Central memory CD8-positive, alpha-beta T cell (primary cell): ENCODE measurements at regions not wholly inside any gene's neighbourhood (a gene's known extent, or its start where the extent isn't known, plus 50 kb on each side); places are given as distances from the start of the nearest gene placed in this dataset.
"Not testable (repeated sequence)": the region's sequence is repeated elsewhere in the genome, so short reads cannot be mapped to it uniquely, and the experiment has no call there.

ENCODE experiments used
- ATAC-seq: fragments of 150-1000 bp; cut with Tn5 transposase; replicated peaks from 2 replicates; pipeline ENCODE4 v1.10.0; 2022; ENCODE audit warnings: mild to moderate bottlenecking, moderate FRiP score, moderate number of reproducible peaks; ENCODE audit not compliant: poor library complexity, severe bottlenecking; ENCODE audit errors: extremely low read depth
- DNase-seq, 2 donors: peaks; one replicate each; pipeline ENCODE4 v3.0.0; 2021; ENCODE audit warnings: low spot score in 2 of 2
- H3K27ac Mint-ChIP-seq: one replicate; pipeline ENCODE4 v1.8.0; 2022; ENCODE audit warnings: low read depth, mild to moderate bottlenecking, moderate library complexity, mixed read lengths
- H3K27me3 Mint-ChIP-seq: one replicate; pipeline ENCODE4 v1.8.0; 2022; ENCODE audit warnings: mixed read lengths
- H3K36me3 Mint-ChIP-seq: one replicate; pipeline ENCODE4 v1.8.0; 2022; ENCODE audit warnings: mild to moderate bottlenecking, moderate library complexity, mixed read lengths; ENCODE audit not compliant: insufficient read depth
- H3K4me1 Mint-ChIP-seq: one replicate; pipeline ENCODE4 v1.8.0; 2022; ENCODE audit warnings: mixed read lengths
- H3K4me3 Mint-ChIP-seq: one replicate; pipeline ENCODE4 v1.8.0; 2022; ENCODE audit warnings: mild to moderate bottlenecking, moderate library complexity, mixed read lengths
- H3K9me3 Mint-ChIP-seq: one replicate; pipeline ENCODE4 v1.8.0; 2022; ENCODE audit warnings: mixed read lengths

DNA sequence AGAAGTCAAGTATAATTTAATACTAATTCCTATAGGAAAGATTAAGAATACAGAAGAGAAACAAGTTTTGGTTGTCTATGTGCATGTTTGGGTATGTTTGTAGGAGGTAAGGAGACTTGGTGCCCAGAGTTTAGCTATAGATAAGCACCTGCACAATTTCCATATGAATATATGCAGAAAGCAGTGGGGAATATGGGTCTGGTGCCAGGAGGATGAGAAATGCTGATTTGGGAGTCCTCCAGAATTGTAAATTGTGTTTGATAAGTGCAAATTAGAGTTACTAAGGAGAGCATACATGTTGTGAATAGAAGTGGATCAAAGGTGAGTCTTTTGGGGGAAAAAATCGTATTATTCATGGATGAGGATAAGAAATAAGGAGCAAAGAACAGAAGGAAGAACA is 653.1 kb downstream of the EFNA5 start:
- H3K4me3 Mint-ChIP-seq, result no peak overlapping the region
- no peaks in the 10 kb centered on the region for H3K4me1 Mint-ChIP-seq
- H3K27ac Mint-ChIP-seq, result no peak overlapping the region
- no peak for ATAC-seq
- DNase-seq, result no peak
- no peaks in the 10 kb centered on the region for H3K9me3 Mint-ChIP-seq
- H3K36me3 Mint-ChIP-seq, result no peaks in the 10 kb centered on the region
- peaks cover 45% of the 10 kb centered on the region for H3K27me3 Mint-ChIP-seq

DNA sequence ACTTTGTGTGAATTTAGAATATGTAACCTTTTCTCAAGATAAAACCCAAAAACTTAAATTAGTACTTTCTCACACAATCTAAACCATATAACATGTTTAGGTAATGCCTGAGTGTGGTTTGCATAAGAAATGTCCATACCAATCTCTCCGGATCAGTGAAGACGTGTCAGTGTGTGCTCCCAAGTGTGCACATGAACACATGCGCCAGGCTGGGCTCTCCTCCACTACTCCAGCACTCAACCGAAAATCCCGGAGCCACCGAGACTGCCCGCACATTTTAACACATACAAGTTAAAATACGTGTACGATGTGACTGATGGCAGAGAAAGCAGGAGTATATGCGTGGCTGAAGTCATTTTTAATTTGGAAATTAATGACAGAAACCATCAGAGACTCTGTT is 658.4 kb downstream of the EFNA5 start:
- Mint-ChIP-seq H3K27me3 (peaks cover 28% of the 10 kb centered on the region), H3K36me3 (no peaks in the 10 kb centered on the region), H3K27ac (no peak overlapping the region), H3K4me3 (no peak overlapping the region), H3K9me3 (no peaks in the 10 kb centered on the region), H3K4me1 (no peaks in the 10 kb centered on the region)
- ATAC-seq, result no peak
- DNase-seq, result no peak

GRCh38 chr5:107011605-107012004 is 659.1 kb downstream of the EFNA5 start:
- DNase-seq (no peak), ATAC-seq (no peak)
- no peak overlapping the region for H3K27ac Mint-ChIP-seq
- H3K36me3 Mint-ChIP-seq, result no peaks in the 10 kb centered on the region
- H3K27me3 Mint-ChIP-seq, result peaks cover 23% of the 10 kb centered on the region
- no peak overlapping the region for H3K4me3 Mint-ChIP-seq
- no peaks in the 10 kb centered on the region for H3K4me1 Mint-ChIP-seq
- no peaks in the 10 kb centered on the region for H3K9me3 Mint-ChIP-seq

DNA sequence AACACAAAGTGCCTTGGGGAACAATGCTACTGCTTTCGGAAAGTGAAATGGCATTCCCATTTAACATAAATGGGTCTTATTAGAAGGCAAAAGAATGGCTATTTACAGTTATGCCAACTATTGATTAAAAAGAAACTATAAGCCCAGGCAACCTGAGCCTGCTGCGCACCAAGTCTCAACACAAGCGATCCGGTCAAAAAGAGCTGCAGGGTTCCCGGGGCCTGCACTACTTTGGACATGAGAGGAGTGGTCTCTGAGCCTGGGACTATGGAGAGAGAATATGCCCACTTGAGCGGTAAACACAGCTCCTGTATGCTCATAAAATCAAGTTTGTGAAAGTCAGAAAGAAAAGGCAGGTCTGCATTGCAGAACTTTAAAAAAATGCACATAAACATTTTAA is 660.7 kb downstream of the EFNA5 start:
- no peaks in the 10 kb centered on the region for H3K36me3 Mint-ChIP-seq
- no peak for DNase-seq
- H3K4me3 Mint-ChIP-seq, result no peak overlapping the region
- H3K4me1 Mint-ChIP-seq, result no peaks in the 10 kb centered on the region
- no peak for ATAC-seq
- no peaks in the 10 kb centered on the region for H3K9me3 Mint-ChIP-seq
- H3K27ac Mint-ChIP-seq, result no peak overlapping the region
- H3K27me3 Mint-ChIP-seq, result peaks cover 17% of the 10 kb centered on the region

- DNase-seq (no peak), ATAC-seq (no peak)
- no peak overlapping the region for H3K27ac Mint-ChIP-seq
- no peaks in the 10 kb centered on the region for H3K9me3 Mint-ChIP-seq
- H3K4me1 Mint-ChIP-seq, result no peaks in the 10 kb centered on the region
- peaks cover 24% of the 10 kb centered on the region for H3K27me3 Mint-ChIP-seq
- no peaks in the 10 kb centered on the region for H3K36me3 Mint-ChIP-seq
- no peak overlapping the region for H3K4me3 Mint-ChIP-seq
Measured at GRCh38 chr5:107005653-107006052, 665.1 kb downstream of the EFNA5 start.

DNA sequence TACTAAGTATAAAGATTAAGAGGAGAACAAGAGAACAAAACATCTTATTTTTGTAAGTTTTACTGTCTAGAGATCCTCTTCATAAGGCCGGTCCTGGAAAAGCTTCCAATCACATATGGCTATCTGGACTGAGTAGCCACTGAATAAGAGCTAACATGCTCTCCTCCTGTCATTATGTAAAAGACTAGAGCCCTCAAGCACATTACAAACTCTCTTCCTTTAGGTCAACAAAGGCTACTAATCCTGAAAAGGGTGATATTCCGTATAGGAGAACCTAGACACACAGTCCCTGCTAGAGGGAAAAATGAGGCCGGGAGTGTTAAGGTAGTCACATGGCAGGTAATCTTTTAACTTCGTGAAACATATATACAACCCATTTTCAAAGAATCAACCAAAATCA is 665.6 kb downstream of the EFNA5 start:
- Mint-ChIP-seq H3K36me3 (no peaks in the 10 kb centered on the region), H3K4me3 (no peak overlapping the region), H3K27ac (no peak overlapping the region), H3K27me3 (peaks cover 24% of the 10 kb centered on the region), H3K4me1 (no peaks in the 10 kb centered on the region), H3K9me3 (no peaks in the 10 kb centered on the region)
- DNase-seq (no peak), ATAC-seq (no peak)

DNA sequence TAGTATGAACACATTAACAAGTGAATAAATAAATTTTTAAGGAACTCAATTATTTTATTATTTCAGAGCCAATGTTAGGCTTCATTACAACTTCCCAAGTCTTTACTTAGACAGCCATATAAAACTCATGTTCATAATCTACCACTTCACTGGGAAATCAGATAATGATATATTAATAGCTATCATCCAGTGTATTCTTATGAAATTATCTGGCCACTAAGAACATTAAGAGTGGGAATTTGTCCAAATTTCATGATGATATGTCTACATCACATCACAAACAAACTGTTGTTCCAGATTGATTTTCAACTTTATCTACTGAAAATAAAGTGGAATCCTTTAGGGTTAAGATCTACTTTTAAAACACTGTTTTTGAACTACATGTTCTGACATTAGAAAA is 668.6 kb downstream of the EFNA5 start:
- Mint-ChIP-seq H3K27me3 (peaks cover 49% of the 10 kb centered on the region), H3K4me3 (no peak overlapping the region), H3K36me3 (no peaks in the 10 kb centered on the region), H3K9me3 (peaks cover 5% of the 10 kb centered on the region), H3K27ac (no peak overlapping the region), H3K4me1 (no peaks in the 10 kb centered on the region)
- ATAC-seq (no peak), DNase-seq (no peak)

DNA sequence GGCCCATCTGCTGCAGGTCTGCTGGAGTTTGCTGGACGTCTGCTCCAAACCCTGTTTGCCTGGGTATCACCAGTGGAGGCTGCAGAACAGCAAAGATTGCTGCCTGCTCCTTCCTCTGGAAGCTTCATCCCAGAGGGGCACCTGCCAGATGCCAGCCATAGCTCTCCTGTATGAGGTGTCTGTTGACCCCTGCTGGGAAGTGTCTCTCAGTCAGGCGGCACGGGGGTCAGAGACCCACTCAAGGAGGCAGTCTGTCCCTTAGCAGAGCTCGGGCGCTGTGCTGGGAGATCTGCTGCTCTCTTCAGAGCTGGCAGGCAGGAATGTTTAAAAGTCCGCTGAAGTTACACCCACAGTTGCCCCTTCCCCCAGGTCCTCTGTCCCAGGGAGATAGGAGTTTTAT is 671.2 kb downstream of the EFNA5 start:
- not testable (repeated sequence) for H3K4me3 Mint-ChIP-seq, ATAC-seq, DNase-seq, H3K4me1 Mint-ChIP-seq, H3K27ac Mint-ChIP-seq, H3K36me3 Mint-ChIP-seq, H3K9me3 Mint-ChIP-seq
- H3K27me3 Mint-ChIP-seq, result peaks cover 57% of the 10 kb centered on the region

GRCh38 chr5:106986006-106986405 is 684.7 kb downstream of the EFNA5 start:
- no peaks in the 10 kb centered on the region for H3K9me3 Mint-ChIP-seq
- no peak for ATAC-seq
- H3K36me3 Mint-ChIP-seq, result no peaks in the 10 kb centered on the region
- no peak for DNase-seq
- H3K4me3 Mint-ChIP-seq, result no peak overlapping the region
- H3K27me3 Mint-ChIP-seq, result peaks cover 16% of the 10 kb centered on the region
- no peaks in the 10 kb centered on the region for H3K4me1 Mint-ChIP-seq
- H3K27ac Mint-ChIP-seq, result no peak overlapping the region

GRCh38 chr5:106985174-106985573 is 685.6 kb downstream of the EFNA5 start:
- Mint-ChIP-seq H3K27ac (no peak overlapping the region), H3K4me1 (no peaks in the 10 kb centered on the region), H3K27me3 (peaks cover 24% of the 10 kb centered on the region), H3K9me3 (no peaks in the 10 kb centered on the region), H3K36me3 (no peaks in the 10 kb centered on the region), H3K4me3 (no peak overlapping the region)
- DNase-seq, result no peak
- ATAC-seq, result no peak

DNA sequence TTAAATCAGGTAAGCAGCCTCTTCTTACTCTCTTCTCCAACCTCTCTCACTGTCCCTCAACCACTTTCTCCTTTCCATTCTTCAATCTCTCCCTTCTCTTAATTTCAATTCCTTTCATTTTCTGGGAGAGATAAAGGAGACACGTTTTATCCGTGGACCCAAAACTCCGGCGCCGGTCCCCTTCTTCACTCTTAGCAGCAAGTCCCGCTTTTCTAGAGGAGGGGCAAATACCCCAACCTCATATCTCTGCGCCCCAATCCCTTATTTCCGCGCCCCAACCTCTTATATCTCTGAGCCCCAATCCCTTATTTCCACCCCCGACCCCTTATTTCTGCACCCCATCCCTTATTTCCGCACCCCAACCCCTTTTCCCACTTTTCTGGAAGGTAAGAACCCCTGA is 691.6 kb downstream of the EFNA5 start:
- not testable (repeated sequence) for H3K9me3 Mint-ChIP-seq, H3K27ac Mint-ChIP-seq, H3K4me1 Mint-ChIP-seq, H3K36me3 Mint-ChIP-seq, DNase-seq, H3K4me3 Mint-ChIP-seq, ATAC-seq
- peaks cover 41% of the 10 kb centered on the region for H3K27me3 Mint-ChIP-seq

DNA sequence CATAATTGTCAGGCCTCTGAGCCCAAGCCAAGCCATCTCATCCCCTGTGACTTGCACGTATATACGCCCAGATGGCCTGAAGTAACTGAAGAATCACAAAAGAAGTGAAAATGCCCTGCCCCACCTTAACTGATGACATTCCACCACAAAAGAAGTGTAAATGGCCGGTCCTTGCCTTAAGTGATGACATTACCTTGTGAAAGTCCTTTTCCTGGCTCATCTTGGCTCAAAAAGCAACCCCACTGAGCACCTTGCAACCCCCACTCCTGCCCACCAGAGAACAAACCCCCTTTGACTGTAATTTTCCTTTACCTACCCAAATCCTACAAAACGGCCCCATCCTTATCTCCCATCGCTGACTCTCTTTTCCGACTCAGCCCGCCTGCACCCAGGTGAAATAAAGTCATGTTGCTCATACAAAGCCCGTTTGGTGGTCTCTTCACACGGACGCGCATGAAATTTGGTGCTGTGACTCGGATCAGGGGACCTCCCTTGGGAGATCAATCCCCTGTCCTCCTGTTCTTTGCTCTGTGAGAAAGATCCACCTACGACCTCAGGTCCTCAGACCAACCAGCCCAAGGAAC is 692.1 kb downstream of the EFNA5 start:
- H3K9me3 Mint-ChIP-seq, H3K36me3 Mint-ChIP-seq, H3K27ac Mint-ChIP-seq, H3K4me1 Mint-ChIP-seq, H3K4me3 Mint-ChIP-seq, DNase-seq, ATAC-seq: not testable (repeated sequence)
- H3K27me3 Mint-ChIP-seq, result peaks cover 36% of the 10 kb centered on the region

DNA sequence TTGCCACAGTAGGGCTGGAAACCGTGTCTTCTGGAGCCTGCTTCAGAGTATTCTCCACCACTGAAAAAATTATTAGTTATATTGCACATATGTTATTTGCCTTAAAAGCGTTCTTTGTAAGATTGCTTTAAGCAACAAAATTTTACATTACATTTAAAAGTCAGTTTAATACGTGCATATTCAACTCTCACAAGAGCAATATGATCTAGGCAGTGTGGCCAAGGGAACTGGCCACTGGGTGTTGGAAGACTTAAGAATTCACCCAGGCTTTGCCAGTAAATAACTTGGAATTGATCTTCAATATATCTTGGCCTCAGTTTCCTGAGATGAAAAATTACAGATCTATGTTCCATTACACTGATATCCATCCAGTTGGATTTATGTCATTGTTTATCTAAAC is 694.4 kb downstream of the EFNA5 start:
- DNase-seq (no peak), ATAC-seq (no peak)
- H3K4me3 Mint-ChIP-seq, result no peak overlapping the region
- H3K27ac Mint-ChIP-seq, result no peak overlapping the region
- no peaks in the 10 kb centered on the region for H3K4me1 Mint-ChIP-seq
- peaks cover 27% of the 10 kb centered on the region for H3K27me3 Mint-ChIP-seq
- H3K9me3 Mint-ChIP-seq, result no peaks in the 10 kb centered on the region
- no peaks in the 10 kb centered on the region for H3K36me3 Mint-ChIP-seq

GRCh38 chr5:106974272-106974671 is 696.5 kb downstream of the EFNA5 start:
- no peaks in the 10 kb centered on the region for H3K9me3 Mint-ChIP-seq
- no peak overlapping the region for H3K27ac Mint-ChIP-seq
- ATAC-seq (no peak), DNase-seq (no peak)
- no peak overlapping the region for H3K4me3 Mint-ChIP-seq
- H3K27me3 Mint-ChIP-seq, result peaks cover 9% of the 10 kb centered on the region
- no peaks in the 10 kb centered on the region for H3K36me3 Mint-ChIP-seq
- no peaks in the 10 kb centered on the region for H3K4me1 Mint-ChIP-seq
